HG03175 (cell line): ENCODE measurements at regions not wholly inside any gene's neighbourhood (a gene's known extent, or its start where the extent isn't known, plus 50 kb on each side); places are given as distances from the start of the nearest gene placed in this dataset.
A peak's percentile ranks its signal among the peaks of the same experiment; 100 is the strongest.
"Not testable (repeated sequence)": the region's sequence is repeated elsewhere in the genome, so short reads cannot be mapped to it uniquely, and the experiment has no call there.

Experiments
- ATAC-seq: cut with Tn5 transposase; IDR thresholded peaks from one replicate; pipeline ENCODE4 v1.9.1; 2021; ENCODE audit warnings: mild to moderate bottlenecking, moderate library complexity; ENCODE audit not compliant: unreplicated experiment

DNA sequence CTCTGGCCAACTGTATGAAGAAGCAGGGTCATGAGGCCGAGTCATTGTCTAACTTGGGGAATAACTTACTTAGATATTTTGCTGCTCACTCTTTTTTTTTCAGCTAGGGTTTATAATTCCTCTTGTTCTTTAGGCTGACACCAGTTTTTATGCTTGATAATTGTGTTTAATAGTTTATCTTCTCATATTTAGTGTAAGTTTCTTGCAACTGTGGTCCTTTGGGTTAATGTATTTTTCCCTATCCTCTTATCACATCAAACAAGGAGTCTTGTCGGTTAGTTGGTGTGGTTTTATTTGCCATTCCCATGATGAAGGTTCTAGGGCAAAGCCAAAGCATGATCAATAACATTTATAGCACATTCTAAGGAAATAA is 204.6 kb downstream of the NUFIP1 start:
- ATAC-seq, result no peak

GRCh38 chr13:44783994-44784707 is 205.1 kb downstream of the NUFIP1 start:
- ATAC-seq, result no peak

DNA sequence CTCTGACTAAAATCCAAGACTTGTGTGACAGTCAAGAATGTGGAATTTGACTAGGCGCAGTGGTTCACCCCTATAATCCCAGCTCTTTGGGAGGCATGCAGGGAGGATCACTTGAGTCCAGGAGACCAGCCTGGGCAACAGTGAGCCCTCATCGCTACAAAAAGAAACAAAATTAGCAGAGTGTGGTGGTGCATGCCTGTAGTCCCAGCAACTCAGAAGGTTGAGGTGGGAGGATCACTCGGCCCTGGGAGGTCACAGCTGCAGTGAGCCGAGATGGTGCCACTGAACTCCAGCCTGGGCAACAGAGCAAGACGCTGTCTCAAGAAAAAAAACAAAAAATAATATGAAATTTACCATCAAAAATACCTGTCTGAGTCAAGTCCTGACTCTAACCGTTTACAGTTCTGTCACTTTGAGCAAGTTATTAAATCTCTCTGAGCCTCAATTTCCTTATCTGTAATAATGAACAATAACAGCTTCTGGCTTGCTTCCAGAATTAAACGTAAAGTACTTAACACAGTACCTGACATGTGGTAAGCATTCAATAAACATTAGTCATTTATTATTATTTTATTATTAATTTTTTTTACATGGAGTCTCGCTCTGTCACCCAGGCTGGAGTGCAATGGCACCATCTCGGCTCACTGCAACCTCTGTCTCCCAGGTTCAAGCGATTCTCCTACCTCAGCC is 204.6 kb upstream of the TSC22D1 start:
- no peak for ATAC-seq

DNA sequence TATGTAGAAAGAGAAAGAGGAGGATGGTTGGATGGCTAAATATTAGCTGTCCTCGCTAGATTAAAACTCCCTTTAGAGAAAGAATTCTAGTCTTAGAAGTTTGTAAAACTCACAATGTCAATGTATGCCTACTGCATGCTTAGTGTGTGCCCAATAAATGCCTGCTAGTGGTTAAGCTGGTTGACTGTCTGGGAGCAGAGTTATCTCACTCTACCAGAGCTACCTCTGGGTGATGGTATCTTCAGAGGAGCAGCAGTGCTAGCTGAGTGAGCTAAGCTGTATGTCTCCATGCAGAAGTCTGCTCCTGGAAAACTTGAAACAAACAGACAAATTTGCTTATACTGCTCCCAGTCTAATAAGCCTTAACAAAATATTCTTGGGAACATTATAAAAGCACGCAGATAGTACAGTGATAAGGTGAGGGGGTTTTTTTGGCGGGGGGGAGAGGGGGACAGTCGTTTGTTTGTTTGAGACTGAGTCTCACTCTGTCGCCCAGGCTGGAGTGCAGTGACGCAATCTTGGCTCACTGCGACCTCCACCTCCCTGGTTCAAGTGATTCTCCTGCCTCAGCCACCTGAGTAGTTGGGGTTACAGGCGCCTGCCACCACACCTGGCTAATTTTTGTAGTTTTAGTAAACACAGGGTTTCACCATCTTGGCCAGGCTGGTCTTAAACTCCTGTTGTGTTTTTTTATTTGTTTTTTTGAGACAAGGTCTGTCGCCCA is 202.8 kb upstream of the TSC22D1 start:
- ATAC-seq, result no peak

GRCh38 chr13:44775290-44775689 is 199.2 kb upstream of the TSC22D1 start:
- ATAC-seq, result not testable (repeated sequence)

- ATAC-seq, result no peak
These were observed 194.8 kb upstream of the TSC22D1 start for GRCh38 chr13:44770951-44771350.

- no peak for ATAC-seq
These were observed 193.6 kb upstream of the TSC22D1 start for GRCh38 chr13:44769686-44770085.

DNA sequence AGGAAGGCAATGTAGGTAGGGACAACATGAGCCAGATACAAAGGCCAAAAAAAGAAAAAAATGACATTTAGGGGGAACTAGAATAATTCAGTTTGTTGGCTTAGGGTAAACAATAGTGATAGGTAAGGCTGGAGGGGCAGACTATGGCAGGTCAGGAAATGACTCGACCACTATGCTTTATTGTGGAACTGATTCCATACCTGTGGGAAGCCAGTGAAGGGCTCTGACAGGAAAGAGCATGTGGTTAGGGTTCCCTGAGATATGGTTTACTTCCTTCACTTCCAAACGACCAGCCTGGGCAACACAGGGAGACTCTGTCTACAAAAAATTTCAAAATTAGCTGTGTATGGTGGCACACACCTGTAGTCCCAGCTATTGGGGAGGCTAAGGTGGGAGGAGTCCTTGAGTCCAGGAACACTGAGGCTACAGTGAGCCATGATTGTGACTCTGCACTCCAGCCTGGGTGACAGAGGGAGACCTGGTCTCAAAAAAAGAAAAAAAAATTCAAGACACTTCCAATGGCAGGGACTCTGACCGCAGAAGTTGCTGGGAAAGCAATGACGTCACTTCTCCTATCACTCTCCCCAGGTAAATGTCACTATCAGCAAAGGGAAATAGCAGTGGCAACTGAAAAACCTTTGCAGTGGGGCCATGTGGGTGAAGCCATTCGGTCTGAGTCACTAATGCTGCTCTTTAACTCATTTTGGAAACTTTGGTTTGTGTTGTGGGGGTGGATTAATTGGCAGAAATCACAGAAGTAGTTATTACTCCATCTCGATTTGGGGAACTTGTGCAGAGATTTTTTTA is 192.8 kb upstream of the TSC22D1 start:
- no peak for ATAC-seq

- peak; percentile 49 for ATAC-seq
These were observed 192.1 kb upstream of the TSC22D1 start for GRCh38 chr13:44768239-44768638.

GRCh38 chr13:44765001-44765471 is 188.9 kb upstream of the TSC22D1 start:
- no peak for ATAC-seq

DNA sequence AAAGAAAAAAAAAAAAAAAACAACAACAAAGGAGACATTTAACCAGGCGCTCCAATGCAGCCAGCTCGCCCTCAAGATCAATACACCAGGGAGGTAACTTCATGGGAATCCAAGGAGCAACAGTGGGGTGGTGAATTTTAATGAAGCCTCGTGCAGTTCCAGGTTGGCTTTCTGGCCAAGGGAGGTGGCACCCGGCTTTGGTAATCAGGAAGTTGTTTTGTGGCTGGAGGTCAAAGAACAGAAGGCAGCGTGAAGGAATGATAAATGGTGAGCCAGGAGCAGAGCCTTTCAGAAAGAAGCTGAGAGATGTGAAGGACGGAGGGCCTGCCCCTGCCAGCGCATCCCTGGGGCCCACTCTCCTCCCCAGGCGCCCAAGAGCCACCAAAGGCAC is 188.2 kb upstream of the TSC22D1 start:
- ATAC-seq, result no peak

DNA sequence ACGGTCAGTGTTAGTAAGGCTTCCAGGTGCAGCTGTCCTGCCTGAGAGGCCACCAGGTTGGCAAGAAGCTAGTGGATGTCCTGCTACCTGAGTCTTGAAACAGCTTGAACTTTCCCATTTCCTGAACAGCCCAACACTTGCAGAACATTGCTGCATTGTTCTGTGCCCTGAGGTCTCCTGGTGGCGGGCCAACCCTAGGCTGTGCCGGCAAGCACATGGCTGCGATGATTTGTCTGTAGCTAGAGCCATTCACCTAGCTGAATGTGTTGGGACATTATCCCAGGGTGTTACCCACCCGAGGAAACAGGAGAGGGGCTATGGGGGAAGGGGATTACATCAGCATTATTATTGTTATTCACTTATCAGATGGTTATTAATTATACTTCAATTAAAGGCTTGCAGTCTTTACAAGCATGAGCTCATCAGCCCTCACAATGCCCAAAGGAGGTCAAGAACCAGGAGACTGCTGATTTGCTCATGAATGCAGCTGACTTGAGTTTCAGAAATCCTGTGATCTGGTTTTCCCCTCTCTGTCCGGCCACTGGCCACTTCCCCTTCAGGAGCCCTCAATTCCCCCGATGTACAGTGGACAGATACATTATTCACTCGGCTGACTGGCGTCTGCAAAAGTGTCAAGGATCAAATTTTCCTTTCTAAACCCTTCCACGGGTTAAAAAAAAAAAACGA is 187.6 kb upstream of the TSC22D1 start:
- ATAC-seq, result no peak

DNA sequence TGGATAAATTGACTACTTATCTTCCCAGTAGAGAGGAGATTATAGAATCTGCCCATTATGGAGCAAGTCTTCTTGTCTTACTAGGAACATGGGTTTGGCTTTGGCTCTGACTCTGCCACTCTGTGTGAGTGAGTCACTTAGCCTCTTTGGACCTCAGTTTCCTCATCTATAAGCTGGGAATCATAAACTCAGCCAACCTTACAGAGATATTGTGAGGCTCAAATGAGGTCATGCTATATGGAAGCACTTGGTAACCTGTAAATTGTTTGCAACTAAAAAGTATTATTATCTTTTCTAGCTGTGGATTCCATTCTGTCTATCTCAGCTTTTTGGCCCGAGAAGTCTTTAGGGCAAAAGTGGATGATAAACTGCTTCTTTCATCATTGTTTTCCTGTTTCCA is 186.8 kb upstream of the TSC22D1 start:
- no peak for ATAC-seq

- ATAC-seq, result no peak
These were observed 184.3 kb upstream of the TSC22D1 start for GRCh38 chr13:44760434-44760833.

- no peak for ATAC-seq
These were observed 183.5 kb upstream of the TSC22D1 start for GRCh38 chr13:44759384-44760360.

GRCh38 chr13:44758630-44759383 is 182.7 kb upstream of the TSC22D1 start:
- ATAC-seq, result no peak

DNA sequence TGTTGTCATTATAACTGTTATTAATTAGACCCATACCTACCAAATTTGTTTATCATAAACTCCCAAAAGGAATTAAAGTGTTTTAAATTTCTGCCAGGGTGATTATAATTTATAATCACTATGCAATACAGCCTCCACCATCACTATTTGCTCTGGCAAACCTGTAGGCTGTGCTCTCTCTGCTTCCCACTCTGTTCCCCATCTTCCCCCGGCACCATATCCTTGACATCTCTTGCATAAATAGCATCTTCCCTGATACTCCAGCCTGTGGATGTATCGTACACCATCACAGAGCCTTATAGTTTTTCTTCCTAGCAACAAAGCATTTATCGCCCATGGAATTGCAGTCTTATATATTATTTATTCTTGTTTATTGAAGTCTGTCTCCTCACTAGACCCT is 181.5 kb upstream of the TSC22D1 start:
- no peak for ATAC-seq

- no peak for ATAC-seq
These were observed 180.2 kb upstream of the TSC22D1 start for GRCh38 chr13:44756276-44756810.
